ENCODE measurements at regions not wholly inside any gene's neighbourhood (a gene's known extent, or its start where the extent isn't known, plus 50 kb on each side); places are given as distances from the start of the nearest gene placed in this dataset.
"Not testable (repeated sequence)": the region's sequence is repeated elsewhere in the genome, so short reads cannot be mapped to it uniquely, and the experiment has no call there.

GRCh38 chr3:163513149-163513657 is 1565.1 kb downstream of the SI start:
- no peak for DNase-seq

DNA sequence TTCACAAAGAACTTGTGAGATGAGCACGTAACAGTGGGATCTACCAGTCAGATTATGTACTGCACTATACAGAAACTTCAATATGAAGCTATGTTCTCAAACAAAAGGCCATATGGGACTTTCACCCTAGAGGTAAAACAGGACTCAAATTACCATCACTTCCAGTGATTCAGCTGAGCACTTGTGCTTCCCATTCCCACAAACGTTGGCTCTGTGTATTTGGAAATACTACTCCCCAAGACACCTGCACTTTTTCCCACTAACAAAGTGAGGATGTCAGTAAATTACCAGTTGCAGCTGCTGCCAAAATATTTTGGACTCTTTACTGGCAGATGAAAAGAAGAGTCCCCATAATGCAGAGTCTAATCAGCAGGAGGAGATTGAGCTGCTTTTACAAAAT is 1570.1 kb downstream of the SI start:
- DNase-seq = peak; percentile 6

- DNase-seq = no peak
Measured at GRCh38 chr3:163504974-163505373, 1573.3 kb downstream of the SI start.

DNA sequence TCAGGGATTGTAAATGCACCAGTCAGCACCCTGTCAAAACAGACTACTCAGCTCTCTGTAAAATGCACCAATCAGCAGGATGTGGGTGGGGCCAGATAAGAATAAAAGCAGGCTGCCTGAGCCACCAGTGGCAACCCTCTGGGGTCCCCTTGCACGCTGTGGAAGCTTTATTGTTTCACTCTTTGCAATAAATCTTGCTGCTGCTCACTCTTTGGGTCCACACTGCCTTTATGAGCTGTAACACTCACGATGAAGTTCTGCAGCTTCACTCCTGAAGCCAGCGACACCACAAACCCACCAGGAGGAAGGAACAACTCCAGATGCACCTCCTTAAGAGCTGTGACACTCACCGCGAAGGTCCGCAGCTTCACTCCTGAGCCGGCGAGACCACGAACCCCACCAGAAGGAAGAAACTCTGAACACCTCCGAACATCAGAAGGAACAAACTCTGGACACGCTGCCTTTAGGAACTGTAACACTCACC is 1578.5 kb downstream of the SI start:
- DNase-seq = not testable (repeated sequence)

GRCh38 chr3:163498842-163499735 is 1579.2 kb downstream of the SI start:
- not testable (repeated sequence) for DNase-seq

- no peak for DNase-seq
Measured at GRCh38 chr3:163491714-163492113, 1586.6 kb downstream of the SI start.

DNA sequence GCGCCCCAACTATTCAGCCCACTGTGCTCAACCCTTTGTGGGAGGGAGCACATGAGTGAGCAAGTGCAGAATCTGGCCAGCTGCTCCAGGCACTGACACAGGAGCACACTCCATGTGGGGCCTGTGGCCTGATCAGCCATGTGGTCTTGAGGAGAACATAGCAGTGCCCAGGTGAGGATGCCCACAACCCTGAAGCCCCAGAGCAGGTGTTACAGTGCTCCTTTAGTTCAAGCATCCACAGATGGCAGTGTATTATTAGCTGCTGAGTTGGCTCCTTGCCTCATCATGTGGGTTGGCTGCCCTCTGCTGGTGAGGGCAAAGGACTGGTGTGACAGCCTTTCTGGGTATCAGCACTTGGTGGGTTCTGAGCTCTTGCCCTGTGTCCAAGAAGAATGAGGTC is 1588.2 kb downstream of the SI start:
- no peak for DNase-seq

GRCh38 chr3:163482695-163483094 is 1595.6 kb downstream of the SI start:
- no peak for DNase-seq

DNA sequence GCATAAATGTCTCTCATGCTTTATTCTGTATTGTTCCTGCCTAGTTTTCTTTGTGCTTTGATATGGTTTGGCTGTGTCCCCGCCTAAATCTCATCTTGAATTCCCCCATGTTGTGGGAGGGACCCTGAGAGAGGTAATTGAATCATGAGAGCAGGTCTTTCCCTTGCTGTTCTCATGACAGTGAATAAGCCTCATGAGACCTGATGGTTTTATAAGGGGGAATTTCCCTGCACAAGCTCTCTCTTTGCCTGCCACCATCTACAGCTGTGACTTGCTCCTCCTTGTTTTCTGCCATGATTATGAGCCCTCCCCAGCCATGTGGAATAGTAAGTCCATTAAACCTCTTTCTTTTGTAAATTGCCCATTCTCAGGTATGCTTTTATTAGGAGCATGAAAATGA is 1596.6 kb downstream of the SI start:
- no peak for DNase-seq

DNA sequence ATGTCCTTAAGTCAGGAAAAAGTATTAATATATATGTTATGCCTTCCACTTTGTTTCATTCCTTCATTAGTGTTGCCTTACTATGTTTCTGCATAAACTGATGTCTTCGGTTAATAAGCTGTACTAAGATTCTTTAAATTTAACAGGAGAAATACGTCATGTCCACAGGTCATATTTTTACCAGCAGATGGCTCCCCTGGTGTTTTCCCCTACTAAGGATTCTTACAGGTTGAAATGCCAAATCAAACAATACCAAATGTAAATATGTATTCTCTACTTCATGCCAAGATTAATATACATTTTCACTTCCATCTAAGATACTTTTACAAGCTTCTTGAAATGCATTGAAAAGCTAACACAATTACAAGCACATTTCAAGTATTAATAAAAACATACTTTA is 1602.1 kb downstream of the SI start:
- no peak for DNase-seq

- no peak for DNase-seq
Measured at GRCh38 chr3:163474766-163475165, 1603.5 kb downstream of the SI start.

- no peak for DNase-seq
Measured at GRCh38 chr3:163468531-163469335, 1609.6 kb downstream of the SI start.

DNA sequence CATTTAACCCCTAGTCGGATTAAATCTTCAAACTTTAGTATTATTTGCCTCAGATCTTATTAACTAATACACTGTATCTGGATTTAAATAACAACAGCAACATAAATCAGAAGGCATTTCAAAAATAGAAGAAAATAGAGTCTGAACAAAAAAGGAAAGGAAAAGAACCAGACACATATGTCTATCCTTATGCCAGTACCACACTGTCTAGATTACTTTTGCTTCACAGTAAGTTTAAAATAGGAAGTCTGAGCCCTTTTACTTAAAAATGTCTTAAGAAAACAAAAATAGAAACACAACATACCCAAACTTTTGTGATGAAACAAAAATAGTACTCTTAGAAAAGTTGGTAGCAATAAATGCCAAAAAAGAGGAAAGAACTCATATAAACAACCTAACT is 1615.8 kb downstream of the SI start:
- no peak for DNase-seq

DNA sequence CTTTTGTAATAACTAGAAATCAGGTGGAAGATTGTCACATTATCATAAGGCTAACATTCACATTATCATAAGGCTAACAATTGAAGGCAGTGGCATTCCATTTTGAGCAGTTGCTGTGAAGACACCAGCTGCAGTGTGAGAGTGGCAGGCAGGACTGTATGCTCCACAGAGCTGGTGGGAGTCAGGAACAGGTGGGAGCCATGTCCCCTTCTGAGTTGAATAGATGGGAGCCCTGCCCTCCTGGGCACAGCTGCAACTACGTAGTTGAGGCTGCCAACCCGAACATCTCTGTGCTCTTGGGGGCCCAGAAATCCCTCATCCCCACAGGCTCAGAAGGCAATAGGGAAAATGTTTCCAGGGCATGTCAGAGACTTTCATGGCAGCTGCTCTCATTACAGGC is 1627.6 kb downstream of the SI start:
- no peak for DNase-seq

GRCh38 chr3:163438760-163439159 is 1639.5 kb downstream of the SI start:
- DNase-seq = no peak

GRCh38 chr3:163422671-163423070 is 1655.6 kb downstream of the SI start:
- DNase-seq = no peak

GRCh38 chr3:163391407-163392181 is 1686.7 kb downstream of the SI start:
- no peak for DNase-seq

- no peak for DNase-seq
Measured at GRCh38 chr3:163384383-163384782, 1693.9 kb downstream of the SI start.

GRCh38 chr3:163382183-163382582 is 1696.1 kb downstream of the SI start:
- DNase-seq = no peak

DNA sequence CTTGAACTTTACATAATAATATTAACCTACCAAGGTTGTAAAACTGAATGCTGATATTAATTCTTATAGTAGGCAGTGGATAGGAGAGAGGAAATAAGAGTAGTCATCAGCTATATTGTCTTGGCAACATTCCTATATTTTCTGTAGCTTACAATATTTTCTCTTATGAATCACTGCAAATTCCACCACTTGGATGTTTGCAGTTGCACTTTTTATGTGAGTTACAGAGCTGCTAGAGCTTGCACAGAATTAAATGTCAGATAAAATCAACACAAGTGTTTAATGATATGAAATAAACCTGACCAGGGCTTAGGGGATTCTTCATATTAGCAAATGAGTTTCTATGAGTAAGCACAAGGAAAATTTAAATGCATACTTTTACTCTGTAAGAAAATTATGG is 1710.1 kb downstream of the SI start:
- no peak for DNase-seq

GRCh38 chr3:163364717-163365116 is 1713.6 kb downstream of the SI start:
- no peak for DNase-seq

DNA sequence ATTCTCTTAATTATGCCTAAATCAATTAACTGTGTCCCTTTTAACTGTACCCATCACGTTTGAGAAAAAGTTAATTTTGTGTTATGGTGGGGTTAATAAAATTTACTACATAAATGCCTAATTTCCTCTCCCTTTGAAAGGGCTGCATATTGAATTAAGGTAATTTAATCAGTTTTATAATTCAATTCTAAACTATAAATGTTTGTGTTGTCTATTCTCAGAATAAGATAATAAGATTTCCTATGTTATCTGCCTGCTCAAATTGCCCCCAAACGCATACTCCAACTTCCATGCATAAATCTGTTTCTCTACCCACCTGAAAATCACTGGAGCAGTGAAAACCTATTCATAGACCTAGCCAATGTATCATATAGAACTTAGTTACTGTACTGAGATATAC is 1716.1 kb downstream of the SI start:
- DNase-seq = no peak

- not testable (repeated sequence) for DNase-seq
Measured at GRCh38 chr3:163361357-163361878, 1716.9 kb downstream of the SI start.

Data from NCI-H1092 (cell line).